SKM-1 treated with dmso at 0.1 percent for 144 hours (cell line): ENCODE measurements at regions not wholly inside any gene's neighbourhood (a gene's known extent, or its start where the extent isn't known, plus 50 kb on each side); places are given as distances from the start of the nearest gene placed in this dataset.

Experiments used
- DNase-seq: peaks from one replicate; lab custom pipeline; 2025; ENCODE audit not compliant: unreplicated experiment; lab: John Stamatoyannopoulos, UW

- DNase-seq: no peak
These were observed 572.0 kb upstream of the ATP2B1 start for GRCh38 chr12:90280564-90281058.

DNA sequence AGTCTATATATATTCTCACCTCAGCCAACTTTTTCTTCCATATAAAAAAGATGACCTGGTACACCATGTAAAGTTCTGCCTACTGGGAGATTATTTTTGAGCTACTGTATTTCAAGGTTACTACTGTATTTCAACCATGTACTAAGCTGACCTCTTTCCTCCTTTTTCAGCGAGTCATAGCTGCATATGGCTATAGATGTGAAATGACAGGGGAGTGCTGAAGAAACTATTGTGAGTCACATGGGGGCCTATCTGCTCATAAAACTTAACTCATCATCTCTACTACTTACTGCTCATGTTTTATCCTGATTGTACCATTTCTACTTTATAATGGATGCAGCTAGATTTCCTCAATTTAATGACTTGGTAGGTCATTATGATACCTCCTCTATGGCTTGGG lies 571.4 kb upstream of the ATP2B1 start:
- no peak for DNase-seq

DNA sequence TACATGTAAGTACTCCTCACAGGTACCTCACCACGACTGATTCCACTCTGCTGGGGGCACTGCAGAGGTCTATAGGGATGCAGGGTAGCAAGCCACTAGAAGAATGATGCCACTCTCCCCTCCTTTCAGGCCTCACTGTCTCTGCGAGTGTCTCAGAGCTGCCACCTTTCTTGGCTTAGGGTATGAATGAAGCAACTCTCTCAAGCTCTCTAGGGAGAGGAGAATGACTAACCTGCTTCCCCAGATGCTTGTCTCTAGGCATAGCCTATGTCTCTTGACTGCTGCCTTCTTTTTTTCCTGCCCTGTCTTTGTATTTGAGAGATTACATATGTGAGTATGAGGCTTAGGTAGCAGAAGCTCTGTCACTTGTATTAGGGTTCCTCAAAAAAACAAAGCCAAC lies 566.5 kb upstream of the ATP2B1 start:
- DNase-seq: no peak

DNA sequence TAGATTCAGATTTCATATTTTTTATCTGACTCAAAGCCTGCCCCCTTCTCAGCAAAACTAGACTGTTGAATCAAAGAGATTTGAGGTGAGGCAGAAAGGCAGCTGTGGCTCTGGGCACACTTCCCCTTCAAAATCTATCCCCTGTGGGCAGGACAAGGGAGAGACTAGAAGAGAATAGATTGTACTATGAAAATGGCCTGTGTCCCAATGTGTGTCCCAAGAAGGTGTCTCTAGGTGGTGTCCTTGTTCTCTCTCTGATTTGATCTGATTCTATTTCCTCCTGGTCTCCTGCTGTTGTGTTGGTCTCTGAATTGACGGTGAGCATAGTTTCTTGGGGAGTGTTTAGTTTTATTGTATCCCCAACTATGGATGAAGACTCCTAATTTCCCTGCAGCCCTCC lies 565.8 kb upstream of the ATP2B1 start:
- DNase-seq: no peak

DNA sequence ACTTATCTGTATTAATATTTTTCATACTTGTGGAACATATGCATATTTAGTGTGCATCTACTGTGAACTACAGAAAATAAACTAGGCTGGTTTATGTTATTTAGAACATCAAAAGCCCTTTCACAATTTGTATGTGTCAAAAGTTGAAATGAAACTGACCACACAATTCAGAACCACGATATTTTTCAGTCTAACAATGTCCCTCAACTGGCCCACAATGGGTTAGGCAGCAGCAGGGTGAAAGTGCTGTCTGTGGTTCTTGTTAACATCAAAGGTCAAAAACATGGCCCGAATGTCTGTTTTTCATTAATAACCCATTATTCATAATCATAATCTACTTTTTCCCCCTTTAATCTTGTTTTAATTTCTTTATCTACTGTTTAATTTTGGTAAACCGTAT lies 559.9 kb upstream of the ATP2B1 start:
- no peak for DNase-seq

DNA sequence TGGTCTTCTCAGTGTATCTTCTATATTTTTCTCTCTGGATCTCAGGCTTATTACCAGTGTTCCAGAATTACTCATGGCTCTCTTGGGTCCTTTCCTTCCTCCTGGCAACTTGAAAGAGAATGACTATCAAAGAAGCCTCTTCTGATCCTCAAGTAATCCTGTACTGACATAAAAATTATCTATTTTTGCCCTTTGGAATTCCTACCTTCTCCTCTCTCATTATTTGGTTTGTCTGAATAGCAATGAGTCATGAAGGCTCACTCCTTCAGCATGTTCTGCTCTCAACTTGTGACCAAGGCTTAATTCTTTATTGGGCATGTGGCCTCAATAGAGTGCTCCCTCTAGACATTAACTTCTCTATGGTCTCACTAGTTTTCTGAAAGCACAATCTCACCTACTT lies 553.6 kb upstream of the ATP2B1 start:
- DNase-seq: no peak

- DNase-seq: no peak
These were observed 552.6 kb upstream of the ATP2B1 start for GRCh38 chr12:90261283-90261682.

DNA sequence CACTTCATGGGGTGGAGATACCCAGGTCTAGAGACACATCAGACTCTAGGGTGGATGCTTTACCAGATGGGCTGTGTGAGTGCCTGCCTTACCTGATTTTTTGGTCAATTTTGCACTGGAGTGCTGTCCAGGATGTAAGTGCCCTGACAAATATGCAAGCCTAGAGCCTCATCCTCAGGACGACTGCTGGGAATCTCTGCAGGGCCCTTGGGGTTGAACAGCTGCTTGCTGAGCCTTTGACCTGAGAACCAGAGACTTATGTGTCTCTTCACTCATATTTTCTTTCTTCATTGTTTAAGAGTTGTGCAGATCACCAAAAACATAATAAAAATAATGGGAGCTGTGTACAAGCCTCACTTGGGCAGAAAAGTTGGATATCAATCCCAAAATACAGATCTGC lies 551.5 kb upstream of the ATP2B1 start:
- DNase-seq: no peak

DNA sequence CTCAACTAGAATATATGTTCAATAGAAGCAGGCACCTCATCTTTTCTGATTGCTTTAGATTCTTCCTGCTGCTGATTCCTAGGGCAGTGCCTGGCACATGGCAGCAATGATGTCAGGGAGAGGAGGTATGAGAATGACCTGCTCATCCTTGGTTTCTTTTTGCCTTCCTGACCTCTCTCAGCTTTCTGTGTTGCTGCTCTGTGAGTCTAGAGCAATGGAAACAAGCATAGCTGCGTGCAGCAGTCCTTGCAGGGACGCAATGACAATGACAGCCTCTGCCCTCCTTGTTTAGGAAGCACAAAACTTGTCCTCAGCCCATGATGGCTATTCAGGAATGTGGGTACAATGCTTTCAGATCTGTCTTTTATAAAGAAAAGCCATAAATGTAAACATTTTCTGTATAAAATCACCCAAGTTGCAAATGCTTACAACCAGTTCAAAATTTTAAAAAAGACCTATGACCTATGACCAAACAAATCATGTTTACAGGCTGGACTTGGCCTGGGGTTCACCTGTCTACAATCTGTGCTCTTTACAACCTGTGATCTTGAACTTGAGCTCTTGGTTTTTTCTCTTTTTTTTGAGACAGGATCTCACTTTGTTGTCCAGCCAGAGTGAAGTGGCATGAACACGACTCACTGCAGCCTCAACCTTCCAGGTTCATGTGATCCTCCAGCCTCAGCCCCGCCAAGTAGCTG lies 549.4 kb upstream of the ATP2B1 start:
- DNase-seq: no peak

GRCh38 chr12:90254796-90255195 lies 546.2 kb upstream of the ATP2B1 start:
- no peak for DNase-seq

- DNase-seq: peak; percentile 80
These were observed 545.1 kb upstream of the ATP2B1 start for GRCh38 chr12:90253674-90254181.

DNA sequence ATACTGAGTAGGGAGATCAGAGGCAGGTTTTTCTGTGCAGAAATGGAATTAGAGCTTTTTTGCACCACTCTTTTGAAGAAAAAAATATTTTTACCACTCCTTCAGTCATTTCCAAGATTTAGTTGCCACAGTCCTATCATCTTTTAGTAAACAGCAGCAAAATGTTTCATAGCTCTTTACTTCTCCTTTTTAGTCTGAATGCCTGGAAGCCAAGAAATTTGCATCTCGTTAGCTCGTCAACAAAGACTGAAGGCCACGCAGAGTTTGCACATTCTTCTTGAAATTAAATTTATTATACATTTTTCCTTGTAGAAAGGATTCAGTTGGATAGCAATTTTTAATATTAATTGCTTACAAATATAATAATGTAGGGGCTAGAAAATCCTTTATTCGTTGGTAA lies 544.5 kb upstream of the ATP2B1 start:
- DNase-seq: no peak

DNA sequence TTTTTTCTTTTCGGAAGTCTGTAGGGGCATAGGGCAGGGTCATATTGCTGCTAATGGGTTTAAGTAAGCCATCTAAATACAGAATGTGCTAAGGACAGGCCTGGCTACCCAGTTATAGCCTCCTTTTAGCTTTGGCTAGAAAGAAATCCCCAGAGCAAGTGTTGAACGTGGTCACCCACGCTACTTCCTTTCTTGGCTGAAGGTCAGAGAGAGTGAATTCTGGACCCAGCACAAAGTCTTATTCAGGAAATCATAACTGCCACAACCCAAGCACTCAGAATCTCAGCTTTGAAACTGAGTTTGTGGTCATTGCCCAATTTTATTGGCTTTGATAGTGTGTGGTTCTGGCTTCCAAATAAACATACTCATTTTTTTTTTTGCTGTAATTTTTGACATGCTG lies 542.1 kb upstream of the ATP2B1 start:
- DNase-seq: no peak

DNA sequence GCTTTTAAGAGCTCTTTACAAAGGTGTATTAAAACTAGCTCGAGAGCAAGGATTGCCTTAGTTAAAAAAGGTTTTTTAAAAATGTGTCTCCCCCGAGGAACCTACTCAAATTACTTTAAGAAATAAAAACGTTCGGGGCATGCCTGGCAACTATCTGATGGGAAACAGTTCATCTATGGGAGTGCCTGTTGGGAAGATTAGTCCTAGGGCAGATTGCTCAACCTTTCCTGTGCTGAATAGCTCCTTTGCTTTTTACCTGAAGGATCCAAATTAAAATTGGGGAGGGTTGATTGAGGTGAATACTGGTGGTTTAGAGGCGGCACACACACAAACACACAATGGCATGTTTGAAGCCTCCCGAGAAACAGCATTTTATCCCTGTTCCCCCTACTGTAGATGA lies 541.4 kb upstream of the ATP2B1 start:
- no peak for DNase-seq

GRCh38 chr12:90246688-90247087 lies 538.0 kb upstream of the ATP2B1 start:
- no peak for DNase-seq

DNA sequence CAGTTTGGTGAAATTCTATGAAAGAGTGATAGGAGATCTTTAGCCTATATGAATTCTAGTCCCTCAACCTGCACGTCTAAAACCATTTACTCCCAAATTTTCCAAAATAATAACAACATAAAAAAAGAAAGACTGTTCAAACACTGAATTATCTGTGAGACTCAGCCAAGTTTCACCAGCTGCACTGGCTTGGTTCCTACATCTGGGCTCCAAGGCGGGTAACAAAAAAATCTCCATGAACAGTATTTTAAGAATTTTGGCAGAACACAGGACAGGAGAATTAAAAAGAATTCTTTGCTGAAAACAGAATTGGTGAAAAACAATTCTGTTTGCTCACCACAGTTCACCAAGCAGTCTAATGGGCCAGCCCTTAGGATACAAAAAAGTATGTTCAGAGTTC lies 536.8 kb upstream of the ATP2B1 start:
- no peak for DNase-seq

DNA sequence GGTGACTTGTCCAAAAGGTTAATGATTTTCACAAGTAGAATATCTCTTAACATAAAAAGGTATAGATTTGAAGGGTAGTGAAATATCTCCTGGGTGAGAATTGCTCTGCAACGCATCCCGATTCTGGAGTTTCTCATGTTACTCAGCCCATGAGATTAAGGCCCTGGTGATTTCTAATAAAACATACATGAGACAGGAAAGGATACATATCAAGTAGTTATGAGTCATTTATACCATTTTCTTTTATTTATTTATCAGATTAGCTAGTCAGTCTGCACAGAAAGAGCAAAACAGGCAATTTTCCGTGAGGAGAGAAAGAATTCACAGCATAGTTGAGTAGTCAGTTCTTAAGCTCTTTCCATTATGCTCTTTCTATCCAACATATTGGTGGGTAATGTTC lies 535.6 kb upstream of the ATP2B1 start:
- DNase-seq: no peak

DNA sequence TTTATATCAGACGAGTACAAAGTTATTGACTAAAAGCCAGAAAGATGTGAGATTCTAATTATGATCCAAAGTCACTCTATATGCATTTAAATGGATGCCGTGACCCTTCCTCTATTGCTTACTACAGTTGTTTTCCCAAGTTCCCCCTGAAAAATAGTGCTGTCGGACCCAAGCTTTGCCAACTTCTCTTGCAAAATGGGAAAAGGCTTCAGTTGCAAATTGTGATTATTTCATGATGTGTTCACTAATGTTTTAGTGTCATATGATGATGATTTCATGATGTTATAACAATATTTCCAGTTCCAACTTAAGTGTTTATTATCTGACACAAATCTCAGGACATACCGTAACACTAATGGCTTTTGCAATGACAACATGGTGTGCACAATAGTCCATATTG lies 534.6 kb upstream of the ATP2B1 start:
- no peak for DNase-seq

GRCh38 chr12:90239732-90240260 lies 531.2 kb upstream of the ATP2B1 start:
- DNase-seq: no peak

GRCh38 chr12:90238663-90239271 lies 530.1 kb upstream of the ATP2B1 start:
- no peak for DNase-seq

DNA sequence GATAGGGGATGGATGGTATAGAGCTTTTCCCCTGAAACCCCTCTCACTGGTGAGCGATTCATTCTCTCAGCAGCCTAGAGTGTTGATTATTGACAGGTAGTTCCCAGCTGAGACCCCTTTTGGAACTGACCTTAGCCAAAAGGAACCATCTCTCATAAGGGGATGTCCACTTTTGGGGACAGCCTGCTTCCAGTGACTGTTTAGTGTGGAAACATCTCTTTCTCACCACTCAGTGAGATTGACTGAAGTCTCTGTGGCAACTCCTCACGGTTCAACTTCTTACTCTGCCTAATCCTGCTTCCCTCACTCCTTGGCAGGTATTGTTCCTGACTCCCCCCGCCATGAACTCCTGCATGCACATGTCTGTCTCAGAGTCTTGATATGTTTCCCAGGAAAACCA lies 529.2 kb upstream of the ATP2B1 start:
- DNase-seq: no peak

DNA sequence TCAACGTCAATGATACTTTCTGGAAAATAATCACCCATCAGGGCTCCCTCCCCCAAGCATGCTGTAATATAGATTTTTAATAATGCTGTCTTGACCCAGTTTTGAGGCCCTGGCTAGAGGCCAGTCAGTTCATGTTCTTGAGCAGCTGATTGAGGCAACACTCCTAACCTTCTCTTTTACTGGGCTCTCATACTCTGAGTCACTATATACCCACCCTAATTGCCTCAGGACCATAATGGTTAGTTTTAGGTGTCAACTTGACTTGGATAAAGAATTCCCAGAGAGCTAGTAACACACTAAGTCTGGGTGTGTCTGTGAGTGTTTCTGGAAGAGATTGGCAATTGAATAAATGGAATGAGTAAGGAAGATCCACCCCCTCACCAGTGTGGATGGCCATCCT lies 527.0 kb upstream of the ATP2B1 start:
- no peak for DNase-seq
